NCI-H2171 treated with DMSO at 0.1 percent for 48 hours (cell line): ENCODE measurements at regions not wholly inside any gene's neighbourhood (a gene's known extent, or its start where the extent isn't known, plus 50 kb on each side); places are given as distances from the start of the nearest gene placed in this dataset.
"Not testable (repeated sequence)": the region's sequence is repeated elsewhere in the genome, so short reads cannot be mapped to it uniquely, and the experiment has no call there.

Experiments used
- DNase-seq: peaks from one replicate; lab custom pipeline; 2025; lab: John Stamatoyannopoulos, UW

- DNase-seq: peak; percentile 23
Measured at GRCh38 chr7:109632890-109633289, 1063.2 kb downstream of the DNAJB9 start.

GRCh38 chr7:109635374-109635773 lies 1065.7 kb downstream of the DNAJB9 start:
- no peak for DNase-seq

GRCh38 chr7:109637428-109637990 lies 1067.8 kb downstream of the DNAJB9 start:
- DNase-seq: no peak

GRCh38 chr7:109638321-109638720 lies 1068.6 kb downstream of the DNAJB9 start:
- no peak for DNase-seq

GRCh38 chr7:109639561-109639960 lies 1069.9 kb downstream of the DNAJB9 start:
- no peak for DNase-seq

GRCh38 chr7:109641445-109641844 lies 1071.8 kb downstream of the DNAJB9 start:
- no peak for DNase-seq

- DNase-seq: no peak
Measured at GRCh38 chr7:109646124-109646523, 1076.5 kb downstream of the DNAJB9 start.

- not testable (repeated sequence) for DNase-seq
Measured at GRCh38 chr7:109646594-109646993, 1076.9 kb downstream of the DNAJB9 start.

GRCh38 chr7:109647263-109647662 lies 1077.6 kb downstream of the DNAJB9 start:
- not testable (repeated sequence) for DNase-seq

GRCh38 chr7:109659261-109659660 lies 1089.6 kb downstream of the DNAJB9 start:
- DNase-seq: no peak

GRCh38 chr7:109660401-109660800 lies 1090.7 kb downstream of the DNAJB9 start:
- no peak for DNase-seq

GRCh38 chr7:109663806-109664205 lies 1094.1 kb downstream of the DNAJB9 start:
- DNase-seq: peak; percentile 44

GRCh38 chr7:109687269-109687668 lies 1117.6 kb downstream of the DNAJB9 start:
- not testable (repeated sequence) for DNase-seq

- not testable (repeated sequence) for DNase-seq
Measured at GRCh38 chr7:109692613-109693012, 1122.9 kb downstream of the DNAJB9 start.

- DNase-seq: no peak
Measured at GRCh38 chr7:109694149-109695071, 1124.7 kb downstream of the DNAJB9 start.

- DNase-seq: no peak
Measured at GRCh38 chr7:109695419-109695818, 1125.7 kb downstream of the DNAJB9 start.

- no peak for DNase-seq
Measured at GRCh38 chr7:109696723-109697122, 1127.0 kb downstream of the DNAJB9 start.

GRCh38 chr7:109699661-109700060 lies 1130.0 kb downstream of the DNAJB9 start:
- no peak for DNase-seq

- DNase-seq: peak; percentile 23
Measured at GRCh38 chr7:109713366-109713765, 1143.7 kb downstream of the DNAJB9 start.

GRCh38 chr7:109719359-109719758 lies 1149.7 kb downstream of the DNAJB9 start:
- not testable (repeated sequence) for DNase-seq

- no peak for DNase-seq
Measured at GRCh38 chr7:109734601-109735000, 1164.9 kb downstream of the DNAJB9 start.

- DNase-seq: no peak
Measured at GRCh38 chr7:109735881-109736280, 1166.2 kb downstream of the DNAJB9 start.

- peak; percentile 29 for DNase-seq
Measured at GRCh38 chr7:109745677-109746410, 1176.2 kb downstream of the DNAJB9 start.
